ENCODE measurements at regions not wholly inside any gene's neighbourhood (a gene's known extent, or its start where the extent isn't known, plus 50 kb on each side); places are given as distances from the start of the nearest gene placed in this dataset.

DNA sequence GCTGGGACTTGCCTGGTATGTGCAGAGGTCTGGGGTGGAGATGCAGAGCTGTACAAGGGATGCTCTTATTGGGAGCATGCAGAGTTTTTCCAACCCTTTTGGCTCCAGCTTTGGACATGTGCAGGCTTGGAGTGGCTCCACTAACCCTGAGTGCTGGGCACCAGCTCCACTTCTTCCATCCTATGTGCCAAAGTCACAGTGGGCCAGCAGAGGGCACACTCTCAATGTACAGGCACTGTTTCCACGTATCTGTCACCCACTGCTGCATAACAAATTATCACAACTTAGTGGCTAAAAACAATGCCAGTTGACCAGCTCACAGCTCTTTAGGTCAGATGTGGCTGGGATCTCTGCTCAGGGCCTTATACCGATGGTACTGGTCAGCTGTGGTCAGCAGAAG is 631.8 kb downstream of the AJAP1 start:
- Histone ChIP-seq H3K79me2 (ENCODE audit: control insufficient read depth, insufficient read depth, low read length) (no peaks in the 10 kb centered on the region), H2AFZ (ENCODE audit: insufficient read depth, low read depth, low read length, poor library complexity, severe bottlenecking) (no peak overlapping the region), H3K4me3 (ENCODE audit: control extremely low read depth in 1 of 5, extremely low read depth in 1 of 5, insufficient read depth in 1 of 5, low read depth in 2 of 5, low read length in 4 of 5) (no peak overlapping the region), H3K27ac (ENCODE audit: low read length in 2 of 2) (no peak overlapping the region), H3K9ac (ENCODE audit: low read length) (no peak overlapping the region), H3K36me3 (replicated peaks in 1 of 2; ENCODE audit: control extremely low read depth in 1 of 2, control insufficient read depth in 1 of 2, extremely low read depth in 1 of 2, insufficient read depth in 2 of 2, low read length in 1 of 2) (no peaks in the 10 kb centered on the region), H4K20me1 (ENCODE audit: control insufficient read depth, insufficient read depth, low read length, poor library complexity, severe bottlenecking) (no peaks in the 10 kb centered on the region), H3K27me3 (replicated peaks in 1 of 4; ENCODE audit: control extremely low read depth in 1 of 4, control insufficient read depth in 3 of 4, insufficient read depth in 4 of 4, low read length in 3 of 4) (no peaks in the 10 kb centered on the region), H3K9me3 (ENCODE audit: control extremely low read depth in 1 of 3, control insufficient read depth in 2 of 3, insufficient read depth in 1 of 3, low read length in 2 of 3) (peaks cover 0 to 18% (median 0%) of the 10 kb centered on the region in 3 donors), H3K4me2 (replicated peaks; ENCODE audit: low read depth, low read length, poor library complexity, severe bottlenecking) (no peak overlapping the region), H3K4me1 (ENCODE audit: control insufficient read depth in 2 of 2, insufficient read depth in 2 of 2, low read length in 2 of 2) (no peaks in the 10 kb centered on the region)
- TF ChIP-seq, protein P1, sequence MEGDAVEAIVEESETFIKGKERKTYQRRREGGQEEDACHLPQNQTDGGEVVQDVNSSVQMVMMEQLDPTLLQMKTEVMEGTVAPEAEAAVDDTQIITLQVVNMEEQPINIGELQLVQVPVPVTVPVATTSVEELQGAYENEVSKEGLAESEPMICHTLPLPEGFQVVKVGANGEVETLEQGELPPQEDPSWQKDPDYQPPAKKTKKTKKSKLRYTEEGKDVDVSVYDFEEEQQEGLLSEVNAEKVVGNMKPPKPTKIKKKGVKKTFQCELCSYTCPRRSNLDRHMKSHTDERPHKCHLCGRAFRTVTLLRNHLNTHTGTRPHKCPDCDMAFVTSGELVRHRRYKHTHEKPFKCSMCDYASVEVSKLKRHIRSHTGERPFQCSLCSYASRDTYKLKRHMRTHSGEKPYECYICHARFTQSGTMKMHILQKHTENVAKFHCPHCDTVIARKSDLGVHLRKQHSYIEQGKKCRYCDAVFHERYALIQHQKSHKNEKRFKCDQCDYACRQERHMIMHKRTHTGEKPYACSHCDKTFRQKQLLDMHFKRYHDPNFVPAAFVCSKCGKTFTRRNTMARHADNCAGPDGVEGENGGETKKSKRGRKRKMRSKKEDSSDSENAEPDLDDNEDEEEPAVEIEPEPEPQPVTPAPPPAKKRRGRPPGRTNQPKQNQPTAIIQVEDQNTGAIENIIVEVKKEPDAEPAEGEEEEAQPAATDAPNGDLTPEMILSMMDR (IDR thresholded peaks at IDR 0.05) = no peak
- TF ChIP-seq EZH2 (IDR thresholded peaks at IDR 0.05; ENCODE audit: borderline replicate concordance, insufficient read depth, low read depth, low read length, poor library complexity, severe bottlenecking) = no peak
- H3K27ac Mint-ChIP-seq = no peak overlapping the region
- intact Hi-C loops (cut with micrococcal nuclease) = no loop called here
- ATAC-seq (ENCODE audit: low read depth) = no peak
- H3K4me1 Mint-ChIP-seq = no peaks in the 10 kb centered on the region
- DNase-seq = no peak
- WGBS (ENCODE audit: insufficient coverage) = 92% methylated on average over 2 of the region's 2 CpGs
- ChIA-PET CTCF (no interaction called here), POLR2A (no interaction called here)
- H3K27me3 Mint-ChIP-seq = peaks cover 11% of the 10 kb centered on the region
- H3K4me3 Mint-ChIP-seq = no peak overlapping the region
- no peaks in the 10 kb centered on the region for H3K9me3 Mint-ChIP-seq (ENCODE audit: insufficient read depth)

DNA sequence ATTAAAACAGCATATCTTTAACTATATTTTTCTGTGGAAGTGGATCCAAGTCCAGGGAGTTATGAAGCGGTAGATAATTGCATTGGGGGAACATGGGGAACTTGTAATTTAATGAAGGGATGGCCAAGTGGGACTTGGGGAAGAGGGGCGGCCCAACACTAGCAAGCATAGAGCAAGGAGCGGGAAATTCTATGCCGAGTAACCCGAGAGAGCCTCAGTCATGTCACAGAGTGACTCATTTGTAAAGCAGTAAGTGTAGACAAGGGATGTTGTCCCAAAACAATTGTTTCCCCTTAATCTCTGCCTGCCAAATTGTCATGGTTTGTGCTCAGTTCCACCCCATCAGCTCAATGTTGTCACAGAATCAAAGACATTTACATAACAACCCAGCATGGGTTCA is 620.1 kb downstream of the AJAP1 start:
- DNase-seq (no peak), ATAC-seq (ENCODE audit: low read depth) (no peak)
- Mint-ChIP-seq H3K27ac (no peak overlapping the region), H3K4me1 (no peaks in the 10 kb centered on the region), H3K4me3 (no peak overlapping the region), H3K27me3 (no peaks in the 10 kb centered on the region), H3K9me3 (ENCODE audit: insufficient read depth) (no peaks in the 10 kb centered on the region)
- TF ChIP-seq EZH2 (IDR thresholded peaks at IDR 0.05; ENCODE audit: borderline replicate concordance, insufficient read depth, low read depth, low read length, poor library complexity, severe bottlenecking) = no peak
- TF ChIP-seq, protein P1 (IDR thresholded peaks at IDR 0.05) = no peak
- Histone ChIP-seq H2AFZ (ENCODE audit: insufficient read depth, low read depth, low read length, poor library complexity, severe bottlenecking) (no peak overlapping the region), H3K9ac (ENCODE audit: low read length) (no peak overlapping the region), H3K79me2 (ENCODE audit: control insufficient read depth, insufficient read depth, low read length) (no peaks in the 10 kb centered on the region), H3K27ac (ENCODE audit: low read length in 2 of 2) (no peak overlapping the region), H3K4me1 (ENCODE audit: control insufficient read depth in 2 of 2, insufficient read depth in 2 of 2, low read length in 2 of 2) (no peaks in the 10 kb centered on the region), H3K36me3 (replicated peaks in 1 of 2; ENCODE audit: control extremely low read depth in 1 of 2, control insufficient read depth in 1 of 2, extremely low read depth in 1 of 2, insufficient read depth in 2 of 2, low read length in 1 of 2) (no peaks in the 10 kb centered on the region), H3K4me2 (replicated peaks; ENCODE audit: low read depth, low read length, poor library complexity, severe bottlenecking) (no peak overlapping the region), H3K27me3 (replicated peaks in 1 of 4; ENCODE audit: control extremely low read depth in 1 of 4, control insufficient read depth in 3 of 4, insufficient read depth in 4 of 4, low read length in 3 of 4) (peaks cover 0 to 2% (median 0%) of the 10 kb centered on the region in 4 experiments), H3K9me3 (ENCODE audit: control extremely low read depth in 1 of 3, control insufficient read depth in 2 of 3, insufficient read depth in 1 of 3, low read length in 2 of 3) (peaks cover 0 to 15% (median 0%) of the 10 kb centered on the region in 3 donors), H3K4me3 (ENCODE audit: control extremely low read depth in 1 of 5, extremely low read depth in 1 of 5, insufficient read depth in 1 of 5, low read depth in 2 of 5, low read length in 4 of 5) (no peak overlapping the region), H4K20me1 (ENCODE audit: control insufficient read depth, insufficient read depth, low read length, poor library complexity, severe bottlenecking) (no peaks in the 10 kb centered on the region)
- 87% methylated on average over 5 of the region's 5 CpGs for WGBS (ENCODE audit: insufficient coverage)
- intact Hi-C loops (cut with micrococcal nuclease) = no loop called here
- ChIA-PET CTCF (no interaction called here), POLR2A (no interaction called here)
